Kidney epithelial cell (primary cell): ENCODE measurements at regions not wholly inside any gene's neighbourhood (a gene's known extent, or its start where the extent isn't known, plus 50 kb on each side); places are given as distances from the start of the nearest gene placed in this dataset.

Experiments
- DNase-seq: peaks from one replicate; pipeline ENCODE4 v3.0.0-alpha.2; 2010; ENCODE audit warnings: low read depth
- H3K27me3 ChIP-seq: 2 replicates; pipeline ENCODE4 v1.6.0; 2011; ENCODE audit warnings: low read length; ENCODE audit not compliant: control insufficient read depth, insufficient read depth
- H3K36me3 ChIP-seq: 2 replicates; pipeline ENCODE4 v1.5.1; 2011; ENCODE audit warnings: low read length; ENCODE audit not compliant: control insufficient read depth, insufficient read depth
- H3K4me3 ChIP-seq: 2 replicates; pipeline ENCODE4 v1.5.1; 2011; ENCODE audit warnings: low read depth, mild to moderate bottlenecking, control low read depth, low read length
- TF ChIP-seq, protein P1 (sequence below): IDR thresholded peaks from 2 replicates; pipeline ENCODE4 v1.5.1; 2011; ENCODE audit warnings: mild to moderate bottlenecking, moderate library complexity, low read length, control low read depth, inconsistent platforms; ENCODE audit not compliant: insufficient read depth, poor library complexity, severe bottlenecking

DNA sequence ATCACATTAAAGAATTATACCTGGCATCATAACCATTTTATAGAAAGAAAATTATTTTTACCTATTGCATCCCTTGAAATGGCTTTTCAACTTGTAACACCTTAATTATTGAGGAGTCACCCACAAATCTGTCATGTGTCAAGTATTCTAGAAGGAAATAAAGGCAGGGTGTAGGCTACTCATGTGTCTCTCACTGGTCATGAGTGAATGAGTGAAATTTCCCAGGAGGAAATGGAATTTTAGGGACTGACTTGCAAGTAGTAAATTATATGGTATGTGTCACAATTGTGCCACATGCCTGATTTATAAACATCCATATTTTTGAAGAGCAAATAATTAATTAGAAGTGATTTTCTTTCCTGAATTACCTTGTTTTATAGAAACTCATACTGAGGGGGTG lies 310.5 kb upstream of the ADAMTS9 start:
- H3K27me3 ChIP-seq: no peaks in the 10 kb centered on the region
- H3K36me3 ChIP-seq: no peaks in the 10 kb centered on the region
- no peak overlapping the region for H3K4me3 ChIP-seq
- TF ChIP-seq, protein P1, sequence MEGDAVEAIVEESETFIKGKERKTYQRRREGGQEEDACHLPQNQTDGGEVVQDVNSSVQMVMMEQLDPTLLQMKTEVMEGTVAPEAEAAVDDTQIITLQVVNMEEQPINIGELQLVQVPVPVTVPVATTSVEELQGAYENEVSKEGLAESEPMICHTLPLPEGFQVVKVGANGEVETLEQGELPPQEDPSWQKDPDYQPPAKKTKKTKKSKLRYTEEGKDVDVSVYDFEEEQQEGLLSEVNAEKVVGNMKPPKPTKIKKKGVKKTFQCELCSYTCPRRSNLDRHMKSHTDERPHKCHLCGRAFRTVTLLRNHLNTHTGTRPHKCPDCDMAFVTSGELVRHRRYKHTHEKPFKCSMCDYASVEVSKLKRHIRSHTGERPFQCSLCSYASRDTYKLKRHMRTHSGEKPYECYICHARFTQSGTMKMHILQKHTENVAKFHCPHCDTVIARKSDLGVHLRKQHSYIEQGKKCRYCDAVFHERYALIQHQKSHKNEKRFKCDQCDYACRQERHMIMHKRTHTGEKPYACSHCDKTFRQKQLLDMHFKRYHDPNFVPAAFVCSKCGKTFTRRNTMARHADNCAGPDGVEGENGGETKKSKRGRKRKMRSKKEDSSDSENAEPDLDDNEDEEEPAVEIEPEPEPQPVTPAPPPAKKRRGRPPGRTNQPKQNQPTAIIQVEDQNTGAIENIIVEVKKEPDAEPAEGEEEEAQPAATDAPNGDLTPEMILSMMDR: no peak
- no peak for DNase-seq

DNA sequence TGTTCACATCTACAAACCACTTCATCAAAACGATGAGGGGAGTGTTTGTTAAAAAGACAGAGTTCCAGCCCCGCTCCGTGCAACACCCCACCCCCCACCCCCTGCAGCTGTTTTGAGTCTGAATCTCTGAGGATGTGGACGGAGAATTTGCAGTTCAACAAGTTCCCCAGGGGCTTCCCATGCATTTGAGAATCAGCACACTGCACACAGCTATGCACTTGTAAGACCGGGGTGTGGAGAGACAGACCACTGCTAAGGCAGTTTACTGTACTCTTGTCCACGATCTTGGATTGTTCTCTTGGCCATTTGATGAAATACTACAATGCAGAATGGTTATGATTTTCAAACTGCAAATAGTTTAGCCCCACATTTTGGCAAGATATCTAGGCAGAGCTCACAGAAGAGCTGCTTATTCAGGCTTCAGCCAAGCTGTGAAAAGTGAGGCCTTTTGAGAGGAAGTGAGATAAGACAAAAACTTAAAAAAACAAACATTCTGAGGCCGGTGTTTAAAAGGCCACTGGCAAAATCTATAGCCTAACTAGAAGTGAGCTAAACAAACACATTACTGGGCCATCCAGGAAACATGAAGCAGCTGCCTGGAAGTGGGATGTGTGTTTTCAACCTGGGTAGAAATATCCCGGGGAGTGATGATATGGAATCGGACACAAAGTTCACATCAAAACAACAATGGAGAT lies 308.2 kb upstream of the ADAMTS9 start:
- no peak overlapping the region for H3K4me3 ChIP-seq
- TF ChIP-seq, protein P1: no peak
- H3K36me3 ChIP-seq: no peaks in the 10 kb centered on the region
- no peaks in the 10 kb centered on the region for H3K27me3 ChIP-seq
- DNase-seq: no peak

DNA sequence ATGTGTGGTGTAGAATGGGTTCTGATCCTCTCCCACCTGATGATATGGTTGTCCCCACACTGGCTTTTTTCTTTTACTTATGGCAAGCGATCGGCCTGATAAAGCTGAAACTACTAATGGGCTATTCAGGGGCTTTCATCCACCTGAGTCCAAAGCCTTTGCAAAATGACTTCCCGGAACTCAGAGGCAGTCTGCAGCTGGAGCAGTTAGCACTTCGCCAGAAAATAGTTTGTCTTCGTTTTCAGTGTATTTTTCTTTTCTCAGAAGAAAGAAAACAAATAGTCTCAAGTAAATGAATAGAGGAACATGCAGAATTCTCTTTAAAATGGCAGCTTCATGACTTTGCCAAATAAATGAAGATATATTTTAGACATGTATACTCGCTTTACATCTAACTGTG lies 306.0 kb upstream of the ADAMTS9 start:
- Histone ChIP-seq H3K36me3 (no peaks in the 10 kb centered on the region), H3K4me3 (no peak overlapping the region), H3K27me3 (no peaks in the 10 kb centered on the region)
- TF ChIP-seq, protein P1: no peak
- DNase-seq: no peak

DNA sequence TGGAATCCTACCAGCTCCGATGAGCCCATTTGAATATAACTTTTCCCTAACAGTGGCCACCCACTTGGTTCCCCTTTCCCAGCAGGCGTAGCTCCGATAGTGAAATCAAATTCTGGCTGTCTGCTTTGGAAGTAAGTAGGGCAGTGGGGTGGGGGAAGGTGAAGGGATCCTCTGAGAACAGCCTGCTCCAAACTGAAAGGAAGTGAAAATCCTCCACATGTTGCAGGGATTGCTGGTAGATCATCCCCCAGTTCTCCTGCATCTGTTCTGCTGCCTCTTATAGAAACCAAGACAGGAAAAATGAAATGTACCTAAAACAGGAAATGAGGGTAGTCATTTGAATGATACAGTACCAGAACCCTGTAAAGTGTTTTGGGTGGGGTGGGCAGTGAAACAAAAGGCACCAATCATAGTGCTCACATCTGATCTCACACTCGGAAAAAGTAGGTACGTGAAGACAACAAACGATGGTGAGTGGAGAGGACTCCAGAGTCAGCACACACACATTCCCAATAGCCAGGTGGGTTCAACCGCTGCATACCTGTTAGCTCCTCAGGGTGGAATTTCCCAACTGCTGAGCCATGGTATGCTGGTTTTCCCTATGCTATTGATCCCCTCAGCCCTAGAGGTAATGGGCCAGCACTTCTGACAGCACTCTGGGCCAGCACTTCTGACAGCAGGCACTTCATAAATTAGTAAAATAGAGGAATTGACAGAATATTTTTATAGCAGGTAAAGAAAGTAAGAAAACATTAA lies 304.9 kb upstream of the ADAMTS9 start:
- TF ChIP-seq, protein P1: no peak
- Histone ChIP-seq H3K27me3 (no peaks in the 10 kb centered on the region), H3K36me3 (no peaks in the 10 kb centered on the region), H3K4me3 (no peak overlapping the region)
- DNase-seq: no peak

DNA sequence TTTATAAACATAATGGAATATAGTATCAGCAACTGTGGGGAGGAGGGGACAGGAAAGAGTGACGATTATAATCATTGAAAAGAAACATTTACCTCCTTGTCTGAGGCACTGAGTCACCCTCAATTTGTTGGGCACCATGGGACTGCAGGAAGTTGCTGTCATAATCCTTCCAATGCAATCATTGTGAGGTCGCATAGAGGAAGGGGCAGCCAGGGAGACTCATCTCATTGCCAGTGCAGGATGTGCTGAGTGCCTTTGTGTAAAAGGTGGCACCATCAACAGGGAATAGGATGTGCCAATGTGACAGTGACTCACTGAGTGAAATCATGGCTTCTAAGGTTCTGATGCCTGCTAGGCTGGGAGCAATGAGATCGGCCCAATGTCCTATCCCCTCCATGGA lies 300.4 kb upstream of the ADAMTS9 start:
- Histone ChIP-seq H3K36me3 (no peaks in the 10 kb centered on the region), H3K27me3 (no peaks in the 10 kb centered on the region), H3K4me3 (no peak overlapping the region)
- TF ChIP-seq, protein P1: no peak
- no peak for DNase-seq
